Middle frontal gyrus (tissue), 1 donor: ENCODE measurements at regions not wholly inside any gene's neighbourhood (a gene's known extent, or its start where the extent isn't known, plus 50 kb on each side); places are given as distances from the start of the nearest gene placed in this dataset.

ENCODE experiments used
- DNase-seq: peaks from one replicate; pipeline ENCODE4 v3.0.0-alpha.2; 2015; ENCODE audit warnings: low spot score; ENCODE audit errors: extremely low spot score

- DNase-seq, result no peak
Observed at GRCh38 chr6:30272032-30272431, 54.7 kb upstream of the TRIM39 start.

GRCh38 chr6:30267423-30267822 lies 54.2 kb upstream of the TRIM26 start:
- no peak for DNase-seq

GRCh38 chr6:30265594-30265993 lies 52.4 kb upstream of the TRIM26 start:
- DNase-seq, result no peak

- no peak for DNase-seq
Observed at GRCh38 chr6:30265181-30265580, 52.0 kb upstream of the TRIM26 start.

GRCh38 chr6:30264743-30265142 lies 51.5 kb upstream of the TRIM26 start:
- peak; percentile 48 for DNase-seq

GRCh38 chr6:30263734-30264133 lies 50.5 kb upstream of the TRIM26 start:
- DNase-seq, result no peak
